Stimulated activated CD4-positive, alpha-beta T cell treated with anti-CD3 and anti-CD28 coated beads, Interleukin-1b, Interleukin-23, amount 100 ng/mL, for 4 hours (primary cell): ENCODE measurements at regions not wholly inside any gene's neighbourhood (a gene's known extent, or its start where the extent isn't known, plus 50 kb on each side); places are given as distances from the start of the nearest gene placed in this dataset.

Experiments used
- DNase-seq, 2 donors: peaks; one replicate each; pipeline ENCODE4 v3.0.0-alpha.2; 2020; ENCODE audit warnings: low read depth in 2 of 2

GRCh38 chr20:57080796-57081195 lies 185.6 kb downstream of the BMP7 start:
- no peak for DNase-seq

GRCh38 chr20:57082357-57082945 lies 184.0 kb downstream of the BMP7 start:
- no peak for DNase-seq

GRCh38 chr20:57083072-57083471 lies 183.4 kb downstream of the BMP7 start:
- no peak for DNase-seq

- no peak for DNase-seq
Observed at GRCh38 chr20:57086066-57086465, 180.4 kb downstream of the BMP7 start.

- no peak for DNase-seq
Observed at GRCh38 chr20:57087102-57087501, 179.3 kb downstream of the BMP7 start.

GRCh38 chr20:57087705-57088104 lies 178.7 kb downstream of the BMP7 start:
- no peak for DNase-seq

GRCh38 chr20:57088436-57088835 lies 178.0 kb downstream of the BMP7 start:
- no peak for DNase-seq

GRCh38 chr20:57089699-57090144 lies 176.7 kb downstream of the BMP7 start:
- peak; percentile 12 to 53 for DNase-seq

GRCh38 chr20:57090590-57091560 lies 175.6 kb downstream of the BMP7 start:
- no peak for DNase-seq

GRCh38 chr20:57091748-57092111 lies 174.7 kb downstream of the BMP7 start:
- no peak for DNase-seq

GRCh38 chr20:57092112-57092899 lies 174.1 kb downstream of the BMP7 start:
- peak; percentile 27 to 36 for DNase-seq

- DNase-seq: no peak
Observed at GRCh38 chr20:57092900-57093530, 173.4 kb downstream of the BMP7 start.

- DNase-seq: no peak
Observed at GRCh38 chr20:57093766-57094165, 172.7 kb downstream of the BMP7 start.

GRCh38 chr20:57094252-57094891 lies 172.1 kb downstream of the BMP7 start:
- no peak for DNase-seq

GRCh38 chr20:57094991-57095390 lies 171.4 kb downstream of the BMP7 start:
- no peak for DNase-seq

GRCh38 chr20:57095426-57095825 lies 171.0 kb downstream of the BMP7 start:
- no peak for DNase-seq

GRCh38 chr20:57097245-57097915 lies 169.1 kb downstream of the BMP7 start:
- DNase-seq: no peak

GRCh38 chr20:57102160-57102559 lies 164.3 kb downstream of the BMP7 start:
- DNase-seq: no peak

- DNase-seq: no peak
Observed at GRCh38 chr20:57102566-57102965, 163.9 kb downstream of the BMP7 start.

GRCh38 chr20:57103146-57103800 lies 163.2 kb downstream of the BMP7 start:
- no peak for DNase-seq
